SK-N-MC (cell line): ENCODE measurements at regions not wholly inside any gene's neighbourhood (a gene's known extent, or its start where the extent isn't known, plus 50 kb on each side); places are given as distances from the start of the nearest gene placed in this dataset.

ENCODE experiments used
- EZH2 ChIP-seq: fragments of 200-600 bp; sonication (generic); IDR thresholded peaks from one replicate; pipeline ENCODE4 v1.6.1; 2017; ENCODE audit warnings: antibody characterized with exemption
- FOXP2 ChIP-seq: optimal IDR thresholded peaks from 2 replicates; pipeline ENCODE3; 2011; ENCODE audit warnings: mild to moderate bottlenecking, moderate library complexity; ENCODE audit not compliant: insufficient read depth; ENCODE audit errors: extremely low read length, control extremely low read depth
- POLR2AphosphoS5 ChIP-seq: IDR thresholded peaks from 2 replicates; pipeline ENCODE4 v1.6.1; 2012; ENCODE audit warnings: mild to moderate bottlenecking, low read depth, low read length, borderline replicate concordance

DNA sequence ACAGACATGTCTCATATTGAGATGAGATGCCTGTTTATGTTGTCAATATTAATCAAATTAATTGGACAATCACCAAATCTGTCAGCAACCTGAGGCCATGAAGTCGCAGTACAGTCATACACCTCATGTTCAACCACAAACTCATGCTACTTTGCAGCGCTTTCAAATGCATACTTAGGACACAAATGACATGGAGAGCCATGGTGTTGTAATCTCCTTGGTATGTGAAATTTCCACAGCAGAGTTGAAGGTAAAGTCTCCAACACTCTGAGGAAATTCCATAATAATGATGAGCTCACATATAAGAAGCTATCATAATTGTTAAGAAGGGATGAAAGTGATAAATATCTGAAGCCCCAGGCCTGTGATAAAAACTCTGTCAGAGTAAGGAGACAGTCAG is 873.9 kb downstream of the MCTP2 start:
- TF ChIP-seq POLR2AphosphoS5 (no peak), EZH2 (no peak), FOXP2 (no peak)
